HepG2 (cell line): ENCODE measurements at regions not wholly inside any gene's neighbourhood (a gene's known extent, or its start where the extent isn't known, plus 50 kb on each side); places are given as distances from the start of the nearest gene placed in this dataset.

Experiments used
- ATAC-seq: fragments of 200-7000 bp; cut with Tn5 transposase; 3 replicates; pipeline ENCODE4 v1.9.1; 2020; ENCODE audit warnings: mild to moderate bottlenecking, moderate library complexity
- BruUV-seq: library from RNA; stranded (reverse); fragments of 400-500 nt; replicated peaks from 2 replicates; lab custom pipeline; 2021; lab: Mats Ljungman, UMichigan
- CTCF ChIA-PET: fragments of 300-600 bp; formaldehyde crosslinking; extraction: SDS; loops from one replicate; lab custom pipeline; 2021; ENCODE audit warnings: low total read pairs, inconsistent platforms, low intra/inter-chr PET ratio; lab: Yijun Ruan, JAX
- POLR2A ChIA-PET: fragments of 350-600 bp; sonication (Branson Sonifier 250); formaldehyde crosslinking; loops from one replicate; lab custom pipeline; 2020; ENCODE audit warnings: antibody characterized with exemption, inconsistent platforms; lab: Yijun Ruan, JAX
- DNase-seq: peaks from one replicate; pipeline ENCODE4 v3.0.0-alpha.2; 2015; ENCODE audit warnings: low spot score
- FAIRE-seq: peaks from 3 replicates; lab custom pipeline; 2011; peaks lifted over from hg19 to GRCh38; lab: Jason Lieb, UNC
- H2AFZ ChIP-seq: one replicate; pipeline ENCODE4 v1.6.1; 2011; ENCODE audit warnings: low read length, inconsistent platforms
- H3K27ac ChIP-seq: fragments of 300-600 bp; 3 replicates; pipeline ENCODE4 v1.8.0; 2011; ENCODE audit warnings: mixed run types, mild to moderate bottlenecking, mixed read lengths, low read length, inconsistent platforms; ENCODE audit not compliant: insufficient read depth; ENCODE audit errors: extremely low read length
- H3K27me3 ChIP-seq, 2 experiments: fragments of 200-600 bp in 1 of 2; 2 replicates in 1 of 2; 3 replicates in 1 of 2; pipeline versions ENCODE4 v1.6.0 to v1.8.0; 2011; ENCODE audit warnings: low read length in 2 of 2, mild to moderate bottlenecking in 2 of 2, moderate library complexity in 2 of 2, inconsistent platforms in 1 of 2; ENCODE audit not compliant: insufficient read depth in 2 of 2, control insufficient read depth in 1 of 2
- H3K36me3 ChIP-seq, 2 experiments: fragments of 200-600 bp in 1 of 2; replicated peaks in 1 of 2; 2 replicates in 1 of 2; 3 replicates in 1 of 2; pipeline versions ENCODE4 v1.5.1 to v1.8.0; 2011; ENCODE audit warnings: low read length in 2 of 2, inconsistent platforms in 1 of 2; ENCODE audit not compliant: insufficient read depth in 2 of 2, control insufficient read depth in 1 of 2
- H3K4me1 ChIP-seq: 2 replicates; pipeline ENCODE4 v1.5.1; 2012; ENCODE audit warnings: low read length, inconsistent platforms; ENCODE audit not compliant: insufficient read depth
- H3K4me2 ChIP-seq: 2 replicates; pipeline ENCODE4 v1.6.0; 2011; ENCODE audit warnings: low read depth, low read length, inconsistent platforms
- H3K4me3 ChIP-seq, 3 experiments: fragments of 200-600 bp in 1 of 3; sonication (generic), shearing (Covaris generic) in 1 of 3; replicated peaks in 1 of 3; 2 replicates each; pipeline ENCODE4 v1.5.1; 2011 to 2016; ENCODE audit warnings: low read length in 3 of 3, inconsistent platforms in 2 of 3, low read depth in 2 of 3, mild to moderate bottlenecking in 2 of 3, control low read depth in 1 of 3, mixed read lengths in 1 of 3; ENCODE audit not compliant: insufficient read depth in 1 of 3
- H3K79me2 ChIP-seq: one replicate; pipeline ENCODE4 v1.6.1; 2011; ENCODE audit warnings: low read length, inconsistent platforms; ENCODE audit not compliant: insufficient read depth
- H3K9ac ChIP-seq: 2 replicates; pipeline ENCODE4 v1.6.0; 2011; ENCODE audit warnings: mild to moderate bottlenecking, low read depth, low read length, inconsistent platforms; ENCODE audit not compliant: insufficient read depth
- H3K9me3 ChIP-seq: 2 replicates; pipeline ENCODE4 v1.5.1; 2012; ENCODE audit warnings: mild to moderate bottlenecking, low read length
- H4K20me1 ChIP-seq: 2 replicates; pipeline ENCODE4 v1.6.0; 2011; ENCODE audit warnings: inconsistent platforms, mild to moderate bottlenecking, low read length, moderate library complexity; ENCODE audit not compliant: insufficient read depth
- HES4 ChIP-seq: sonication (generic); formaldehyde crosslinking; IDR thresholded peaks from 2 replicates; pipeline ENCODE4 v1.9.0; 2021; ENCODE audit warnings: mild to moderate bottlenecking, missing genetic modification reagents, borderline replicate concordance
- HNRNPH1 ChIP-seq: fragments of 200-400 bp; formaldehyde crosslinking; optimal IDR thresholded peaks from 2 replicates; pipeline ENCODE3; 2017; ENCODE audit warnings: mild to moderate bottlenecking, low read depth, low read length
- KDM2A ChIP-seq: sonication (generic); formaldehyde crosslinking; IDR thresholded peaks from 2 replicates; pipeline ENCODE4 v1.4.0; 2020; ENCODE audit warnings: low read depth, missing genetic modification reagents, borderline replicate concordance
- MZF1 ChIP-seq: sonication (generic); formaldehyde crosslinking; IDR thresholded peaks from 2 replicates; pipeline ENCODE4 v1.8.1; 2023; ENCODE audit warnings: mild to moderate bottlenecking, missing genetic modification reagents, borderline replicate concordance
- NRL ChIP-seq: sonication (generic); formaldehyde crosslinking; IDR thresholded peaks from 2 replicates; pipeline ENCODE4 v1.5.0; 2020; ENCODE audit warnings: missing genetic modification reagents, mild to moderate bottlenecking, moderate library complexity, borderline replicate concordance
- PAWR ChIP-seq: sonication (generic); formaldehyde crosslinking; IDR thresholded peaks from 2 replicates; pipeline ENCODE4 v1.4.0; 2020; ENCODE audit warnings: missing genetic modification reagents, mild to moderate bottlenecking, borderline replicate concordance
- ZNF552 ChIP-seq: sonication (generic); formaldehyde crosslinking; IDR thresholded peaks from 2 replicates; pipeline ENCODE4 v1.9.0; 2022; ENCODE audit warnings: missing genetic modification reagents, mild to moderate bottlenecking, borderline replicate concordance
- ZNF772 ChIP-seq: sonication (generic); formaldehyde crosslinking; IDR thresholded peaks from 2 replicates; pipeline ENCODE4 v1.5.0; 2020; ENCODE audit warnings: mild to moderate bottlenecking, missing genetic modification reagents
- WGBS: methylation state at CpG from one replicate; pipeline ENCODE4 v1.1.6; 2017; ENCODE audit warnings: low lambda C conversion rate; 5-methylcytosine and 5-hydroxymethylcytosine counted together
- in situ Hi-C: cut with HindIII; loops from 2 replicates; pipeline ENCODE4 v1.10.0; 2017; ENCODE audit warnings: low pct_unique_long_range_greater_than_20kb; ENCODE audit not compliant: extremely low pct_ligation_motif_present
- intact Hi-C: fragments of 100-400 bp; cut with micrococcal nuclease; formaldehyde crosslinking; loops from one replicate; pipeline ENCODE4 v1.10.0; 2022; ENCODE audit not compliant: unreplicated experiment
- TF ChIP-seq, protein P1 (sequence below): sonication (generic); formaldehyde crosslinking; IDR thresholded peaks from 2 replicates; pipeline ENCODE4 v1.5.1; 2020; ENCODE audit warnings: mild to moderate bottlenecking, missing genetic modification reagents, borderline replicate concordance
- TF ChIP-seq, protein P2 (sequence below): sonication (generic); formaldehyde crosslinking; IDR thresholded peaks from 2 replicates; pipeline ENCODE4 v1.5.0; 2020; ENCODE audit warnings: missing genetic modification reagents, mild to moderate bottlenecking, borderline replicate concordance

DNA sequence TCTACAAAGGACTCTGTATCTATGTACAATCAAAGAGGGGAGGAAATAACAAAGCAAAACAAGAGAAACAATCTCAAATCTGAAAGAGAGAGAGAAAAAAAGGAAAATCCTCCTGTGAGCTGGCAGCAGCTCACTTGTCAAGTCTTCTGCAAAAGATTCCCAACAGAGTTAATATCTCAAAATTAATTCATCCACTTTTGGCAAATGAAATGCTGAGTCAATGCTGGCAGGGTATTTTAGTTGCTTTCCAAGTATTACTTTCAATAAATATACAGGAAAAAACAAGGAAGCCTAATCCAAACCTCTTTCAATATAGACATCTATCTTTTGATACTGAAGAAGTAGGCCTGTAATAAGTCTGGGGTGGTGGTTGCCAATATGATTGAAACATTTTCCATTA, 613.9 kb upstream of the NEGR1 start (continued):
- TF ChIP-seq, protein P1, sequence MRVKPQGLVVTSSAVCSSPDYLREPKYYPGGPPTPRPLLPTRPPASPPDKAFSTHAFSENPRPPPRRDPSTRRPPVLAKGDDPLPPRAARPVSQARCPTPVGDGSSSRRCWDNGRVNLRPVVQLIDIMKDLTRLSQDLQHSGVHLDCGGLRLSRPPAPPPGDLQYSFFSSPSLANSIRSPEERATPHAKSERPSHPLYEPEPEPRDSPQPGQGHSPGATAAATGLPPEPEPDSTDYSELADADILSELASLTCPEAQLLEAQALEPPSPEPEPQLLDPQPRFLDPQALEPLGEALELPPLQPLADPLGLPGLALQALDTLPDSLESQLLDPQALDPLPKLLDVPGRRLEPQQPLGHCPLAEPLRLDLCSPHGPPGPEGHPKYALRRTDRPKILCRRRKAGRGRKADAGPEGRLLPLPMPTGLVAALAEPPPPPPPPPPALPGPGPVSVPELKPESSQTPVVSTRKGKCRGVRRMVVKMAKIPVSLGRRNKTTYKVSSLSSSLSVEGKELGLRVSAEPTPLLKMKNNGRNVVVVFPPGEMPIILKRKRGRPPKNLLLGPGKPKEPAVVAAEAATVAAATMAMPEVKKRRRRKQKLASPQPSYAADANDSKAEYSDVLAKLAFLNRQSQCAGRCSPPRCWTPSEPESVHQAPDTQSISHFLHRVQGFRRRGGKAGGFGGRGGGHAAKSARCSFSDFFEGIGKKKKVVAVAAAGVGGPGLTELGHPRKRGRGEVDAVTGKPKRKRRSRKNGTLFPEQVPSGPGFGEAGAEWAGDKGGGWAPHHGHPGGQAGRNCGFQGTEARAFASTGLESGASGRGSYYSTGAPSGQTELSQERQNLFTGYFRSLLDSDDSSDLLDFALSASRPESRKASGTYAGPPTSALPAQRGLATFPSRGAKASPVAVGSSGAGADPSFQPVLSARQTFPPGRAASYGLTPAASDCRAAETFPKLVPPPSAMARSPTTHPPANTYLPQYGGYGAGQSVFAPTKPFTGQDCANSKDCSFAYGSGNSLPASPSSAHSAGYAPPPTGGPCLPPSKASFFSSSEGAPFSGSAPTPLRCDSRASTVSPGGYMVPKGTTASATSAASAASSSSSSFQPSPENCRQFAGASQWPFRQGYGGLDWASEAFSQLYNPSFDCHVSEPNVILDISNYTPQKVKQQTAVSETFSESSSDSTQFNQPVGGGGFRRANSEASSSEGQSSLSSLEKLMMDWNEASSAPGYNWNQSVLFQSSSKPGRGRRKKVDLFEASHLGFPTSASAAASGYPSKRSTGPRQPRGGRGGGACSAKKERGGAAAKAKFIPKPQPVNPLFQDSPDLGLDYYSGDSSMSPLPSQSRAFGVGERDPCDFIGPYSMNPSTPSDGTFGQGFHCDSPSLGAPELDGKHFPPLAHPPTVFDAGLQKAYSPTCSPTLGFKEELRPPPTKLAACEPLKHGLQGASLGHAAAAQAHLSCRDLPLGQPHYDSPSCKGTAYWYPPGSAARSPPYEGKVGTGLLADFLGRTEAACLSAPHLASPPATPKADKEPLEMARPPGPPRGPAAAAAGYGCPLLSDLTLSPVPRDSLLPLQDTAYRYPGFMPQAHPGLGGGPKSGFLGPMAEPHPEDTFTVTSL (CRISPR knock-in tag), result no peak
- TF ChIP-seq ZNF552 (no peak), PAWR (CRISPR knock-in tag) (no peak), HES4 (CRISPR knock-in tag) (no peak)

DNA sequence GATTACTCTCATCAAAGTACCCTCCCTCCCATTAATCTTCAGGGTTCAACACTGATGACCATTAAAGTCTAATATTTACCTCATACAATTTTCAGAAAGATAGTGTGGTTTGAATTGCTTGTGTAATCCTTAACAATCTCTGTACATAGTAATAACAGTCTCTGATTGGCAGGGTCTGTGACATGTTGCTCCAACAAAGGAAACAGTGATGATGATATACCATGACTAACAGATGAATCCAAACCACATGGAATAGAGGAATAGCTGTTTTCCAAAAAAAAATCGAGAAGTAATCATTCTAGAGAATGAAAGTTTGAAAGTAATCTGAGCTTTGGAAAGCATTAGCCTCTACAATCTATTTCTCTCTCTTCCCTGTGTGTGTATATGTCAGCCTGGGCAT, 610.1 kb upstream of the NEGR1 start:
- H3K4me1 ChIP-seq, result no peaks in the 10 kb centered on the region
- POLR2A ChIA-PET, result no interaction called here

More for the DNA sequence above, 610.1 kb upstream of the NEGR1 start:
- Histone ChIP-seq H3K27ac (no peak overlapping the region), H3K9ac (no peak overlapping the region), H3K27me3 (no peaks in the 10 kb centered on the region), H2AFZ (no peak overlapping the region), H3K36me3 (no peaks in the 10 kb centered on the region), H3K4me3 (no peak overlapping the region), H4K20me1 (no peaks in the 10 kb centered on the region), H3K9me3 (peaks cover 59% of the 10 kb centered on the region), H3K4me2 (no peak overlapping the region), H3K79me2 (no peaks in the 10 kb centered on the region)
- CTCF ChIA-PET, result no interaction called here
- no TSS peak for BruUV-seq
- ATAC-seq (no peak), FAIRE-seq (no peak), DNase-seq (no peak)
- in situ Hi-C loops (no loop called here), intact Hi-C loops (no loop called here)
- no peak for TF ChIP-seq HNRNPH1
- no peak for TF ChIP-seq NRL (CRISPR knock-in tag)
- TF ChIP-seq ZNF772, result no peak
- no peak for TF ChIP-seq KDM2A (CRISPR knock-in tag)
- TF ChIP-seq, protein P2, sequence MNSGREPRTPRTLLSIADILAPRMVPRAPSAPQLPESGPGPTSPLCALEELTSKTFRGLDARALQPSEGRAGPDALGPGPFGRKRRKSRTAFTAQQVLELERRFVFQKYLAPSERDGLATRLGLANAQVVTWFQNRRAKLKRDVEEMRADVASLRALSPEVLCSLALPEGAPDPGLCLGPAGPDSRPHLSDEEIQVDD (CRISPR knock-in tag), result no peak
- no peak for TF ChIP-seq MZF1 (CRISPR knock-in tag)
- WGBS, result 0% methylated on average over 1 of the region's 1 CpG
